H9 (cell line): ENCODE measurements at regions not wholly inside any gene's neighbourhood (a gene's known extent, or its start where the extent isn't known, plus 50 kb on each side); places are given as distances from the start of the nearest gene placed in this dataset.

ENCODE experiments used
- DNase-seq: peaks from one replicate; pipeline ENCODE4 v3.0.0-alpha.2; 2017
- H2AFZ ChIP-seq: one replicate; pipeline ENCODE4 v1.6.1; 2013; ENCODE audit warnings: mild to moderate bottlenecking, low read length, control low read depth, moderate library complexity
- H2AK5ac ChIP-seq: 2 replicates; pipeline ENCODE4 v1.6.1; 2013; ENCODE audit warnings: low read length, control low read depth, mixed read lengths; ENCODE audit not compliant: insufficient read length
- H2BK120ac ChIP-seq: one replicate; pipeline ENCODE4 v1.6.1; 2013; ENCODE audit warnings: low read depth, mild to moderate bottlenecking, low read length, control low read depth, inconsistent platforms; ENCODE audit not compliant: poor library complexity, severe bottlenecking
- H2BK12ac ChIP-seq: 2 replicates; pipeline ENCODE4 v1.6.1; 2013; ENCODE audit warnings: low read length, control low read depth, mixed read lengths, low read depth; ENCODE audit not compliant: insufficient read length
- H2BK15ac ChIP-seq: 2 replicates; pipeline ENCODE4 v1.6.1; 2013; ENCODE audit warnings: low read depth, low read length, control low read depth
- H2BK20ac ChIP-seq: one replicate; pipeline ENCODE4 v1.6.1; 2013; ENCODE audit warnings: low read depth, mild to moderate bottlenecking, low read length, control low read depth, inconsistent platforms; ENCODE audit not compliant: poor library complexity, severe bottlenecking
- H2BK5ac ChIP-seq: 2 replicates; pipeline ENCODE4 v1.6.1; 2013; ENCODE audit warnings: low read length, control low read depth, mixed read lengths; ENCODE audit not compliant: insufficient read length
- H3K14ac ChIP-seq: 2 replicates; pipeline ENCODE4 v1.6.1; 2013; ENCODE audit warnings: low read length, control low read depth; ENCODE audit not compliant: insufficient read depth
- H3K18ac ChIP-seq: 2 replicates; pipeline ENCODE4 v1.6.1; 2013; ENCODE audit warnings: low read depth, mild to moderate bottlenecking, mixed read lengths, low read length, control low read depth; ENCODE audit not compliant: insufficient read length
- H3K23ac ChIP-seq: 2 replicates; pipeline ENCODE4 v1.6.1; 2013; ENCODE audit warnings: low read length, control low read depth, mixed read lengths, low read depth; ENCODE audit not compliant: insufficient read length
- H3K23me2 ChIP-seq: 2 replicates; pipeline ENCODE4 v1.6.1; 2013; ENCODE audit warnings: low read depth, mild to moderate bottlenecking, mixed read lengths, low read length, control low read depth; ENCODE audit not compliant: insufficient read length, poor library complexity, severe bottlenecking
- H3K27ac ChIP-seq: 2 replicates; pipeline ENCODE4 v1.5.1; 2013; ENCODE audit warnings: low read length, control low read depth, mixed read lengths, low read depth; ENCODE audit not compliant: insufficient read length
- H3K27me3 ChIP-seq: 2 replicates; pipeline ENCODE4 v1.6.1; 2013; ENCODE audit warnings: low read length, control low read depth, inconsistent platforms; ENCODE audit not compliant: insufficient read depth
- H3K4ac ChIP-seq: 2 replicates; pipeline ENCODE4 v1.6.1; 2013; ENCODE audit warnings: low read depth, mild to moderate bottlenecking, control low read depth, inconsistent platforms, low read length, moderate library complexity
- H3K4me1 ChIP-seq: 2 replicates; pipeline ENCODE4 v1.6.1; 2013; ENCODE audit warnings: low read length, control low read depth, inconsistent platforms; ENCODE audit not compliant: insufficient read depth
- H3K4me2 ChIP-seq: 2 replicates; pipeline ENCODE4 v1.6.1; 2013; ENCODE audit warnings: low read length, control low read depth, mixed read lengths; ENCODE audit not compliant: insufficient read length, insufficient read depth
- H3K56ac ChIP-seq: 2 replicates; pipeline ENCODE4 v1.6.1; 2013; ENCODE audit warnings: low read depth, mild to moderate bottlenecking, mixed read lengths, low read length, control low read depth; ENCODE audit not compliant: insufficient read length
- H3K79me1 ChIP-seq: 2 replicates; pipeline ENCODE4 v1.6.1; 2013; ENCODE audit warnings: low read depth, mild to moderate bottlenecking, moderate library complexity, low read length, control low read depth, inconsistent platforms; ENCODE audit not compliant: insufficient read depth, poor library complexity, severe bottlenecking
- H3K79me2 ChIP-seq: 2 replicates; pipeline ENCODE4 v1.6.1; 2013; ENCODE audit warnings: low read length, control low read depth, inconsistent platforms; ENCODE audit not compliant: insufficient read depth
- H3K9ac ChIP-seq: 2 replicates; pipeline ENCODE4 v1.6.1; 2013; ENCODE audit warnings: low read length, control low read depth, mixed read lengths; ENCODE audit not compliant: insufficient read length; ENCODE audit errors: extremely low read depth
- H3K9me3 ChIP-seq: one replicate; pipeline ENCODE4 v1.6.1; 2013; ENCODE audit warnings: low read depth, low read length, inconsistent platforms; ENCODE audit not compliant: control insufficient read depth
- H3T11ph ChIP-seq: one replicate; pipeline ENCODE4 v1.6.1; 2013; ENCODE audit warnings: mild to moderate bottlenecking, low read length, control low read depth, inconsistent platforms
- H4K20me1 ChIP-seq: one replicate; pipeline ENCODE4 v1.6.1; 2013; ENCODE audit not compliant: control insufficient read depth, insufficient read length, insufficient read depth
- H4K5ac ChIP-seq: 2 replicates; pipeline ENCODE4 v1.6.1; 2013; ENCODE audit warnings: low read depth, mild to moderate bottlenecking, mixed read lengths, low read length, control low read depth; ENCODE audit not compliant: insufficient read length
- H4K8ac ChIP-seq: replicated peaks from 2 replicates; pipeline ENCODE4 v1.6.1; 2013; ENCODE audit warnings: low read length, control low read depth, mixed read lengths, low read depth; ENCODE audit not compliant: insufficient read length
- H4K91ac ChIP-seq: 2 replicates; pipeline ENCODE4 v1.6.1; 2013; ENCODE audit warnings: low read depth, mild to moderate bottlenecking, moderate library complexity, mixed read lengths, low read length, control low read depth; ENCODE audit not compliant: insufficient read length
- H3K27ac Mint-ChIP-seq, 3 experiments: 2 replicates in 2 of 3; 3 replicates in 1 of 3; pipeline ENCODE4 v1.8.0; 2020 to 2021; ENCODE audit warnings: mixed read lengths in 3 of 3, mild to moderate bottlenecking in 1 of 3, moderate library complexity in 1 of 3
- H3K27me3 Mint-ChIP-seq: 2 replicates; pipeline ENCODE4 v1.8.0; 2021; ENCODE audit warnings: low read depth, mild to moderate bottlenecking, moderate library complexity, mixed read lengths
- H3K36me3 Mint-ChIP-seq, 3 experiments: 2 replicates in 2 of 3; 3 replicates in 1 of 3; pipeline ENCODE4 v1.8.0; 2020 to 2021; ENCODE audit warnings: low read depth in 3 of 3, mixed read lengths in 3 of 3; ENCODE audit not compliant: insufficient read depth in 1 of 3
- H3K4me1 Mint-ChIP-seq, 2 experiments: 2 replicates each; pipeline ENCODE4 v1.8.0; 2020; ENCODE audit warnings: mixed read lengths in 2 of 2
- H3K4me3 Mint-ChIP-seq, 2 experiments: 2 replicates in 1 of 2; 3 replicates in 1 of 2; pipeline ENCODE4 v1.8.0; 2020 to 2021; ENCODE audit warnings: mild to moderate bottlenecking in 2 of 2, mixed read lengths in 2 of 2, moderate library complexity in 1 of 2
- H3K9me3 Mint-ChIP-seq, 2 experiments: 2 replicates in 1 of 2; 3 replicates in 1 of 2; pipeline ENCODE4 v1.8.0; 2020; ENCODE audit warnings: mild to moderate bottlenecking in 2 of 2, mixed read lengths in 2 of 2, moderate library complexity in 1 of 2
- CTCF ChIP-seq: fragments of 200-600 bp; sonication (generic); conservative IDR thresholded peaks from 3 replicates; pipeline ENCODE4 v1.8.0; 2021; ENCODE audit warnings: antibody characterized with exemption, mild to moderate bottlenecking
- WGBS: extraction: QIAGEN DNeasy Blood & Tissue Kit; methylation state at CpG from one replicate; pipeline ENCODE4 v1.1.7; 2013; ENCODE audit warnings: missing lambda C conversion rate, low lambda C conversion rate, mixed read lengths; ENCODE audit not compliant: insufficient read length; ENCODE audit errors: extremely low coverage; 5-methylcytosine and 5-hydroxymethylcytosine counted together

GRCh38 chr2:15747603-15748471 is 156.2 kb downstream of the DDX1 start:
- Histone ChIP-seq H3K4ac (no peak overlapping the region), H3K4me2 (no peak overlapping the region), H2BK20ac (no peak overlapping the region), H3K18ac (peak overlapping the region; percentile 43), H2AK5ac (no peak overlapping the region), H4K5ac (no peak overlapping the region), H3T11ph (no peak overlapping the region), H3K27ac (no peak overlapping the region), H3K9me3 (no peaks in the 10 kb centered on the region), H4K8ac (no peak overlapping the region), H3K27me3 (no peaks in the 10 kb centered on the region), H3K9ac (no peak overlapping the region), H3K23me2 (no peaks in the 10 kb centered on the region), H4K91ac (no peak overlapping the region), H4K20me1 (no peaks in the 10 kb centered on the region), H3K56ac (no peak overlapping the region), H2BK12ac (no peak overlapping the region), H2BK120ac (no peak overlapping the region), H2BK15ac (no peak overlapping the region), H3K14ac (0 out of 2 replicates have a peak overlapping the region, but pooled peaks have one; percentile 17), H2BK5ac (no peak overlapping the region), H3K4me1 (peaks cover 6% of the 10 kb centered on the region; the same call in 1 of the 2 replicates), H3K79me2 (no peaks in the 10 kb centered on the region), H3K79me1 (no peaks in the 10 kb centered on the region), H2AFZ (no peak overlapping the region), H3K23ac (no peak overlapping the region)
- no peaks in the 10 kb centered on the region; the same call in 1 of the 2 replicates for H3K27me3 Mint-ChIP-seq
- H3K36me3 Mint-ChIP-seq = no peaks in the 10 kb centered on the region
- H3K9me3 Mint-ChIP-seq = no peaks in the 10 kb centered on the region
- peak overlapping the region; percentile 86 to 97 (median 96) for H3K27ac Mint-ChIP-seq
- DNase-seq = peak; percentile 84
- WGBS = no CpG with 5 or more reads among the region's 16 CpGs
- TF ChIP-seq CTCF = no peak
- peaks cover 15 to 22% of the 10 kb centered on the region in 2 experiments for H3K4me1 Mint-ChIP-seq
- no peak overlapping the region; a peak in 1 of 5 replicates for H3K4me3 Mint-ChIP-seq
